ENCODE measurements at regions not wholly inside any gene's neighbourhood (a gene's known extent, or its start where the extent isn't known, plus 50 kb on each side); places are given as distances from the start of the nearest gene placed in this dataset.

DNA sequence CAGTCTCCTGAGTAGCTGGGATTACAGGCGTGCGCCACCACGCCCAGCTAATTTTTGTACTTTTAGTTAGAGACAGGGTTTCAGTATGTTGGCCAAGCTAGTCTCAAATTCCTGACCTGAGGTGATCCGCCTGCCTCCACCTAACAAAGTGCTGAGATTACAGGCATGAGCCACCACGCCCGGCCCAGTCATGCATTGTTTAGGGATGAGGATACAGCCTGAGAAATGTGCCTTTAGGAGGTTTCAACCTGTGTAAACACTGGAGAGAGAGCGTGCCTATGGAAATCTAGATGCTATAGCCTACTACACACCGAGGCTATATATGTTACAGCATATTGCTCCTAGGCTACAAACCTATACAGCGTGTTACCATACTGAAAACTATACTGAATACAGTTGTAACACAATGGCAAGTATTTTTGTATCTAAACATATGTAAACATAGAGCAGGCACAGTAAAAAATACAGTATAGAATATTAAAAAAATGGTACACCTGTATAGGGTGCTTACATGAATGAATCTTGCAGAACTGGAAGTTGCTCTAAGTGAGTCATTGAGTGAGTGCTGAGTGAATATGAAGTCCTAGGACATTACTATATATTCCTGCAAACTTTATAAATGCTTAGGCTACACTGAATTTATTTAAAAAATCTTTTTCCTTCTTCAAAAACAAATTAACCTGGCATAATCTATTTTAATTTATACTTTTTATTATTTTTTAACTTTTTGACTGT, 588.2 kb upstream of the ADGRL3 start:
- Histone ChIP-seq H4K91ac (ENCODE audit: insufficient read length, low read depth, low read length) (no peak overlapping the region), H2BK20ac (ENCODE audit: low read depth, low read length, poor library complexity, severe bottlenecking) (no peak overlapping the region), H3K18ac (ENCODE audit: insufficient read length, low read depth, low read length) (no peak overlapping the region), H3K4ac (ENCODE audit: low read depth, low read length) (no peak overlapping the region), H4K20me1 (ENCODE audit: control insufficient read depth, insufficient read depth, insufficient read length) (no peaks in the 10 kb centered on the region), H3K27ac (ENCODE audit: insufficient read length, low read depth, low read length) (no peak overlapping the region), H4K5ac (ENCODE audit: insufficient read length, low read depth, low read length) (no peak overlapping the region), H3K4me1 (ENCODE audit: insufficient read depth, low read length) (no peaks in the 10 kb centered on the region), H2BK12ac (ENCODE audit: insufficient read length, low read depth, low read length) (no peak overlapping the region), H3K27me3 (ENCODE audit: insufficient read depth, low read length) (no peaks in the 10 kb centered on the region), H3K23ac (ENCODE audit: insufficient read length, low read depth, low read length) (no peak overlapping the region), H3K4me2 (ENCODE audit: insufficient read depth, insufficient read length, low read length) (no peak overlapping the region), H3K79me2 (ENCODE audit: insufficient read depth, low read length) (no peaks in the 10 kb centered on the region), H3K9me3 (ENCODE audit: control insufficient read depth, low read depth, low read length) (no peaks in the 10 kb centered on the region), H2AFZ (ENCODE audit: low read length) (no peak overlapping the region), H2BK120ac (ENCODE audit: low read depth, low read length, poor library complexity, severe bottlenecking) (no peak overlapping the region), H3T11ph (ENCODE audit: low read length) (no peak overlapping the region), H2BK15ac (ENCODE audit: low read depth, low read length) (no peak overlapping the region), H2AK5ac (ENCODE audit: insufficient read length, low read length) (no peak overlapping the region), H2BK5ac (ENCODE audit: insufficient read length, low read length) (no peak overlapping the region), H4K8ac (replicated peaks; ENCODE audit: insufficient read length, low read depth, low read length) (no peak overlapping the region), H3K23me2 (ENCODE audit: insufficient read length, low read depth, low read length, poor library complexity, severe bottlenecking) (no peaks in the 10 kb centered on the region), H3K14ac (ENCODE audit: insufficient read depth, low read length) (no peak overlapping the region; the same call in 1 of the 2 replicates), H3K79me1 (ENCODE audit: insufficient read depth, low read depth, low read length, poor library complexity, severe bottlenecking) (no peaks in the 10 kb centered on the region), H3K9ac (ENCODE audit: extremely low read depth, insufficient read length, low read length) (no peak overlapping the region), H3K56ac (ENCODE audit: insufficient read length, low read depth, low read length) (no peak overlapping the region)
- Mint-ChIP-seq H3K36me3 (ENCODE audit: insufficient read depth in 1 of 3, low read depth in 3 of 3) (peaks cover 5 to 15% (median 7%) of the 10 kb centered on the region in 3 experiments; a peak in 6 of 7 replicates), H3K27ac (no peak overlapping the region; a peak in 1 of 7 replicates), H3K4me3 (no peak overlapping the region), H3K27me3 (ENCODE audit: low read depth) (no peaks in the 10 kb centered on the region; the same call in 1 of the 2 replicates), H3K9me3 (peaks cover 5 to 11% of the 10 kb centered on the region in 2 experiments; a peak in 4 of 5 replicates), H3K4me1 (peaks cover 2 to 4% of the 10 kb centered on the region in 2 experiments; a peak in 2 of 4 replicates)
- DNase-seq = no peak
- TF ChIP-seq, protein P1, sequence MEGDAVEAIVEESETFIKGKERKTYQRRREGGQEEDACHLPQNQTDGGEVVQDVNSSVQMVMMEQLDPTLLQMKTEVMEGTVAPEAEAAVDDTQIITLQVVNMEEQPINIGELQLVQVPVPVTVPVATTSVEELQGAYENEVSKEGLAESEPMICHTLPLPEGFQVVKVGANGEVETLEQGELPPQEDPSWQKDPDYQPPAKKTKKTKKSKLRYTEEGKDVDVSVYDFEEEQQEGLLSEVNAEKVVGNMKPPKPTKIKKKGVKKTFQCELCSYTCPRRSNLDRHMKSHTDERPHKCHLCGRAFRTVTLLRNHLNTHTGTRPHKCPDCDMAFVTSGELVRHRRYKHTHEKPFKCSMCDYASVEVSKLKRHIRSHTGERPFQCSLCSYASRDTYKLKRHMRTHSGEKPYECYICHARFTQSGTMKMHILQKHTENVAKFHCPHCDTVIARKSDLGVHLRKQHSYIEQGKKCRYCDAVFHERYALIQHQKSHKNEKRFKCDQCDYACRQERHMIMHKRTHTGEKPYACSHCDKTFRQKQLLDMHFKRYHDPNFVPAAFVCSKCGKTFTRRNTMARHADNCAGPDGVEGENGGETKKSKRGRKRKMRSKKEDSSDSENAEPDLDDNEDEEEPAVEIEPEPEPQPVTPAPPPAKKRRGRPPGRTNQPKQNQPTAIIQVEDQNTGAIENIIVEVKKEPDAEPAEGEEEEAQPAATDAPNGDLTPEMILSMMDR (conservative IDR thresholded peaks at IDR 0.05) = no peak
- WGBS (ENCODE audit: extremely low coverage, insufficient read length, low lambda C conversion rate) = no CpG with 5 or more reads among the region's 9 CpGs

All from H9 (cell line).